DMS153 treated with DMSO at 0.1 percent for 48 hours (cell line): ENCODE measurements at regions not wholly inside any gene's neighbourhood (a gene's known extent, or its start where the extent isn't known, plus 50 kb on each side); places are given as distances from the start of the nearest gene placed in this dataset.

Experiments
- DNase-seq: peaks from one replicate; lab custom pipeline; 2025; ENCODE audit not compliant: unreplicated experiment; lab: John Stamatoyannopoulos, UW

- DNase-seq, result no peak
Observed at GRCh38 chr5:159743234-159743633, 173.0 kb upstream of the ADRA1B start.

DNA sequence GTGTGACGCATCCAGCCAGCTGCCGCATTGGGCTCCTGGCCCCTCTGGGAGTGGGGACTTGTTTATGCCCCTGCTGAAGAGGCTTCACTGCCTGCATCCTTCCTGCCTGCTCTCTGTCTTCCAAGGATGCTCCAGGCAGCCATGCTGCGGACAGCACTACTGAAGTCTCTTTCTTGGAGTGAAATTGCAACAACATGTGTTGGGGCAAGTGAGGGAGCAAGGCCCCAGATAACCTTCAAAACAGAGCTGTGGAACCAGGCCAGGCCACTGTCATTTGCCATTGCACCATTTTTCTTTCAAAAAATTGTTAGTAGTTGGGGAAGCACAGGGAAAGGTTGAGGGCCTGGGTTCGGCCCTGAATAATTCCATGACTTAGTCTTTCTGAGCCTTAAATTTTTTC, 169.6 kb upstream of the ADRA1B start:
- DNase-seq, result no peak

- no peak for DNase-seq
Observed at GRCh38 chr5:159749146-159749545, 167.1 kb upstream of the ADRA1B start.

- no peak for DNase-seq
Observed at GRCh38 chr5:159750226-159750625, 166.1 kb upstream of the ADRA1B start.

GRCh38 chr5:159751459-159751858, 164.8 kb upstream of the ADRA1B start:
- no peak for DNase-seq

- no peak for DNase-seq
Observed at GRCh38 chr5:159752622-159753275, 163.5 kb upstream of the ADRA1B start.

DNA sequence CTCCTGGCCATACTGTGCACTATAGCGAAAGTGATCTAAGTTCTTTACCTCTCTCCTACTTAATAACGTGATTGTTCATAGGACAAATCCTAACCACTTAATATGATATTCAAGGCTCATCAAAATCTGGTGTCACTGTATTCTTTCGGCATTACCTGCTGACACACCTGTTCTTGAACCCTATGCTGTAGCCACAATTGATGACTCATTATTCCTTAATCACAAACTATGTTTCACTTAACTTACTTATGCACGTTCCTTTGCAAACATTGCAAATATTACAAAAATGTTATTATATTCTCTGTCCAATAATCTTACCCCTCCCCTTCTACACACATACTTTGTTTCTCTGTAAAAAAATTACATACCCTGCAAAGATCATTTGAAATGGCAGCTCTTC, 158.1 kb upstream of the ADRA1B start:
- DNase-seq, result no peak

- no peak for DNase-seq
Observed at GRCh38 chr5:159759791-159760290, 156.4 kb upstream of the ADRA1B start.

DNA sequence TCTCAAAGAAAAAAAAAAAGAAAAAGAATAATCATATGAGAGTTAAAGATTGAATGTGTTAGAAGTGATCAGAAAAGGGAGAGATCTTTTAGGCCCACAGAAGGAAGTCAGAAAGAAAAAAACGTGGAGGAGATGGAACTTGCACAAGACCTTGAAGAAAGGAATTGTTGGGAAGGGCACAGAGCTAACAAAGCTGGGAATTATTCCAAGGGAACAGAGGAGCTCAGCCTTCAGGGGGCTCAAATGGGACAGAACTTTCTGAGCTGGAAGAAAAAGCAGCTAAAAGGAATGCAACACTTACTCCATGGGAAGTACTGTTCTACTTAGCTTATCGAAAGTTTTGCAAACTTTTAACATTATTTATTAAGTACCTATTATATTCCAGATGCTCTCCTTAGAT, 153.4 kb upstream of the ADRA1B start:
- no peak for DNase-seq

DNA sequence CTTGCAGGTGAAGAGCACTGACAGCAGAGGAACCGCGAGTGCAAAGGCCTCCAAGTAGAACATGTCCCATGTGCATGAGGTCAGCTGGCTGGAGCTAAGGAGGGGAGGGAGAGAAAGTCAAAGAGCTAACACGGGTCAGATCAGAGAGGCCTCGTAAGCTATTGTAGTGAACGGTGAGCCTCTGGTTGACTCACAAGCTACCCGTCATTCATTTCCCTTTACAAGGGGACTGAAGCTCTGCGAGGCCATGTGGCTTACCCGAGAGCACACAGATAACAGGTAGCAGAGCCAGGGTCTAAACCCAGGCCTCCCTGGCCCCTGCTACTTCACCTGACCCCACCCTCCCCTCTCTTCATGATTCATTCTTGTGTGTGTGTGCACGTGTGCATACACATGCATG, 152.7 kb upstream of the ADRA1B start:
- no peak for DNase-seq

DNA sequence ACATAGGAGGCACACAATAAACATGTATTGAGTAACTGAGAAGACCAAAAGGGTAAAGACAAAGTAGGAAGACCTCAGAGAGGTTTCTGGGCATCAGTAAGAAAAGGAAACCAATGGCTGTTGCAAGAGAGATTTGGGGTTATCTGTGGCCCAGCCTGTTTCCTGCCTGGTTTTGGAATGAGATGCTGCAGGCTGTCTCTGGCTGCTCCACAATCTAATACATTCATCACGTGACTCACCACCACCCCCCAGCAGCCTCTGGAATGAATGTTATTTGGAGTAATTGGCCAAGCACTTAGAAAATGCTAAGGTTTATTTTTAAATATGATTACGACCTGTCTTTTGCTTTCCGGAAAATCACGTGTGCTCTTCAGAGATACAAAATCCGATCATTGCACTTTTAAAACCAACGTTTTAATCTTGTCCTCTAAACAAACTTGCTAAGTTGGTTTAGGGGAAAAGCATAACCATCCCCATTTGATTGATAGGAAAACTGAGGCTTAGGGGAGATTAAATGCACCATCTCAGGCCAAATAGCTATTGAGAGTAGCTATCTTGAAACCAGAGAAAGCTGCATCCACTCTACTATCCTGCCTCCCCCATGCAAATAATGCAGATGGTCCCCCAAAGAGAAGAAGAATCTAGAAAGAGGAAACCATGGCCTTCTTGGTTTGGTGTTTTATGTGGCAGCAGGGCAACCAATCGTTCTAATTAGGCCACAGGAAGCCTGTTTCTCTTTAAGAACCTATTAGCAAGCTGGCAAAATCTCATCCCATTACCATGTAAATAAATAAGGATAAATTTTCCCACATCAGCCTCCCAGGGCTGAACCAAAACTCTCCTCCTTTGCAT, 151.8 kb upstream of the ADRA1B start:
- DNase-seq, result no peak

GRCh38 chr5:159765135-159765433, 151.2 kb upstream of the ADRA1B start:
- no peak for DNase-seq

DNA sequence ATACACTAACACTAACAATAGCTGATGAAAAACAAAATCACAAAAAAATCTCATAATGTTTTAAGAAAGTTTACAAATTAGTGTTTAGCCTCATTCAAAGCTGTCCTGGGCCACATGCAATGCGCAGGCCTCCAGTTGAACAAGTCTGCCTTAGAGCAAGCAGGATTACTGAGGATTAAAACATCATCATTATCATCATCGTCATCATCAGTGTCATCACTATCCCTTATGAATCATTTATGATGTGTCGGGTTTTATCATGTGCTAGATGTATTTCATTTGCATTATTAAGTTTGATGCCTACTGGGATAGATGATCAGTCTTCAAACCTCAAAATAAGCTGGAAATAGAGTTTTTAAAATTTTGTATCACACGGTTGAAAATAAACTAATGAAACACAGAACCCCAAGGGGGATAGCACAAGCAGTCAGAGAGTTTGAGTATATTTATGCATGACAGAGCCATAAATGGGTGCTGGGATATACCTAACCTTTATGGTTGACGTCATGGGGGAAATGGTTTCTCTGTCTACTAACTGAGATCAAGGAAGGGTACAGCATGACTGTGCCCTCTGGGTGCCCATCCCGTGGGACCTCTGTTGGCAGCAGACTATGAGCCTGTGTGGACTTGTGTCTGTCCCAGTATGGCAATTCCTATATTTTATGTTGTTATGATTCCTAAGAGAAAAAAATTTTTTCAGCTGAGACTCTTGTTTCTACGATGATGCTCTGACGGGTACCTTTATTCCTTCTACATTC, 150.3 kb upstream of the ADRA1B start:
- DNase-seq, result no peak

DNA sequence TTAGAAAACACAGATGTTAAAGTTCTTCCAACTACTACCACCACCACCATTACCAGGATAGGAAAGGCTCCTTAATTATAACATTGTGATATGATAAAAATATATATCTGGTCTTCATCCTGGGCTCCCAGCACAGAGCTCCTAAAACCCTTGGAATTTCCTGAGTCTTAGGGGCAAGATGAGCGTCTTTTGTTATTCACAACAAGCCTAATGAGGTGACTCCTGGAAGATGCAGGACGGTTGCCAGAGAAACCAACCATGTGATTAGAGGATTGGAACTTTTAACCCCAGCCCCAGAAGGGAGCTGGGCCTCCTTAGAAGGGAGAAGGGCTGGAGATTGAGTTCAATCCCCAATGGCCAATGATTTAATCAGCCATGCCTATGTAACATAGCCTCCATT, 148.0 kb upstream of the ADRA1B start:
- no peak for DNase-seq

DNA sequence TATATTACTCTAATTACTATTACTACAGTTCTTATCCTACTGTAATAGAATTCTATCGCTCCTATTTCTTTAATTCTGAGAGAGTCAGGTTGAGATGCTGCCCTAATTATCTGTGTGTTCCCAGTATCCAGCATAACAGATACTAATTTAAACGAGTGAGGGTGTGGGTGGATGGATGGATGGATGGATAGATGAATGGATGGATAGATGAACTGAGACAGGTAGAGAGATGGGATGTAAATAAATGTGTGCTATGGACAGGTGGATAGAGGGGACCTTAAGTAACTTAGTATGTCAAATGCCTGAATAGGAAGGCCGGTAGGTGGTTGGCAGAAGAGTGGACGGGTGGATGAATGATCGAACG, 143.6 kb upstream of the ADRA1B start:
- no peak for DNase-seq

GRCh38 chr5:159773062-159773924, 143.0 kb upstream of the ADRA1B start:
- DNase-seq, result peak; percentile 13

DNA sequence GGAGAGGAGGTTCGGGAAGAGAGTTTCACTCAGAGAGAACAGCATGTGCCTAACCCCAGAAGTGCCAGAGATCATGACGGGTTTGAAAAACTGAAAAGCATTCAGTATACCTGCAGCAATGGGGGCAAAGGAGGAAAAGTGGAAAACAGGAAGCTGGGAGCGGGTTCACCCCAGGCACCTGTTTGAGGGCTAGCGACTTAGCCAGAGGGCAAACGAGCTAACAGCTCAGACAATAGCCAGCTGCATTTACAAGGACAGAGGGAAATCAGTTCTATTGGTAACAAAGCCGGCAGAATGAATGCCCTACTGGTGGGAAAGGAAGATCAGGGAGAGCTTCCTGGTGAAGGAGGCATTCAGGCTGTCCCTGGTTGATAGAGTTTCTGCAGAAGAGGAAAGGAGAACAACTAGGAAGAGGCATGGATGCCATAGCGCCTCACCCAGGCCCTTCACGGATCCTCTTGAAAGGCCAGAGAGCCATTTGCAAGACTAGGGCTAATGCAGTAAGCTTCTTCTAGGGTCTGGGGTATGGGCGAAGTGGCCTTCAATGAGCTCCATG, 141.7 kb upstream of the ADRA1B start:
- no peak for DNase-seq

DNA sequence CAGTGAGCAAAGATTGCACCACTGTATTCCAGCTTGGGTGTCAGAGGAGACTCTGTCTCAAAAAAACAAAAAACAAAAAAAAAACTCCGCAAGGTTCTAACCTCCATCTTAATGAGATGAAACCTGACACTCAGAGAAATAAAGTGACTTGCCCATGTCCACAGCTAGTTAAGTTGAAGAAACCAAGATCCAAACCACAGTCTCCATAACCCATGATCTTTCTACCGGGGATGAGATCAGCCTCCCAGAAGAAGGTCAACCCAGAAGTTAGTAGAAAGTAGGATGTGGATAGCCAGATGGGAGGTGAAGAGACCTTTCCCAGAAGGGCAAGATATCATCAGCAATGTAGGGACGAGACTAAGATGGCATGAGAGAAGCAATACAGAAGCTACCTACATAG, 140.4 kb upstream of the ADRA1B start:
- DNase-seq, result no peak

GRCh38 chr5:159777049-159777660, 139.1 kb upstream of the ADRA1B start:
- no peak for DNase-seq

GRCh38 chr5:159779481-159779880, 136.8 kb upstream of the ADRA1B start:
- DNase-seq, result no peak
